ENCODE measurements at regions not wholly inside any gene's neighbourhood (a gene's known extent, or its start where the extent isn't known, plus 50 kb on each side); places are given as distances from the start of the nearest gene placed in this dataset.
A peak's percentile ranks its signal among the peaks of the same experiment; 100 is the strongest.

GRCh38 chr12:115670869-115671268 lies 606.6 kb downstream of the MED13L start:
- Mint-ChIP-seq H3K27me3 (ENCODE audit: low read depth) (peaks cover 9% of the 10 kb centered on the region), H3K4me1 (peaks cover 25% of the 10 kb centered on the region), H3K9me3 (no peaks in the 10 kb centered on the region), H3K36me3 (ENCODE audit: low read depth) (no peaks in the 10 kb centered on the region), H3K4me3 (no peak overlapping the region), H3K27ac (no peak overlapping the region)
- TF ChIP-seq, protein P1, sequence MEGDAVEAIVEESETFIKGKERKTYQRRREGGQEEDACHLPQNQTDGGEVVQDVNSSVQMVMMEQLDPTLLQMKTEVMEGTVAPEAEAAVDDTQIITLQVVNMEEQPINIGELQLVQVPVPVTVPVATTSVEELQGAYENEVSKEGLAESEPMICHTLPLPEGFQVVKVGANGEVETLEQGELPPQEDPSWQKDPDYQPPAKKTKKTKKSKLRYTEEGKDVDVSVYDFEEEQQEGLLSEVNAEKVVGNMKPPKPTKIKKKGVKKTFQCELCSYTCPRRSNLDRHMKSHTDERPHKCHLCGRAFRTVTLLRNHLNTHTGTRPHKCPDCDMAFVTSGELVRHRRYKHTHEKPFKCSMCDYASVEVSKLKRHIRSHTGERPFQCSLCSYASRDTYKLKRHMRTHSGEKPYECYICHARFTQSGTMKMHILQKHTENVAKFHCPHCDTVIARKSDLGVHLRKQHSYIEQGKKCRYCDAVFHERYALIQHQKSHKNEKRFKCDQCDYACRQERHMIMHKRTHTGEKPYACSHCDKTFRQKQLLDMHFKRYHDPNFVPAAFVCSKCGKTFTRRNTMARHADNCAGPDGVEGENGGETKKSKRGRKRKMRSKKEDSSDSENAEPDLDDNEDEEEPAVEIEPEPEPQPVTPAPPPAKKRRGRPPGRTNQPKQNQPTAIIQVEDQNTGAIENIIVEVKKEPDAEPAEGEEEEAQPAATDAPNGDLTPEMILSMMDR (IDR thresholded peaks at IDR 0.05; ENCODE audit: unreplicated experiment in 3 of 3), result no peak

DNA sequence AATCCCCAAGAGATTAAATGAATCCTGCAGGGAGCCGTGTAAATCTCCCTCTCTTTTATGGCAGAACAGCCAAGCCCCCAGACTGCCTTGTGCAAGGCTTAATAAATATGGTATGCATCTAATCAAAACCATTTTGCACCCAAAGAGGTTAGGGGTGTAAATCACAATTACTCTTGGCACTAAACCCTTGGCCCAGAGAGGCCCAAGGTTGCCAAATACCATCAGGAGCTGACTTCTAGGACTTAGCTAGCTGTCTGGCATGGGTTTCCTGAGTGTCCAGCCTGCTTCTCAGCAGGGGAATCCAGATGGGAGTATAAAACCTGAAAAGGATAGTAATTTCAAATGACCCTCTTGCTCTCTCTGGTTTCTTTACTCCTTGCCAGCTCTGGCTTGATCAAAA lies 610.4 kb downstream of the MED13L start:
- Mint-ChIP-seq H3K4me1 (peaks cover 20% of the 10 kb centered on the region), H3K9me3 (no peaks in the 10 kb centered on the region), H3K4me3 (no peak overlapping the region), H3K36me3 (ENCODE audit: low read depth) (no peaks in the 10 kb centered on the region), H3K27me3 (ENCODE audit: low read depth) (peaks cover 9% of the 10 kb centered on the region), H3K27ac (peak overlapping the region; percentile 5 to 40 (median 16))
- TF ChIP-seq, protein P1 (IDR thresholded peaks at IDR 0.05; ENCODE audit: unreplicated experiment in 3 of 3), result no peak

- Mint-ChIP-seq H3K4me3 (no peak overlapping the region), H3K27ac (peak overlapping the region in 2 of 3 experiments; percentile 16 to 25), H3K4me1 (peaks cover 27% of the 10 kb centered on the region), H3K27me3 (ENCODE audit: low read depth) (peaks cover 9% of the 10 kb centered on the region), H3K9me3 (no peaks in the 10 kb centered on the region), H3K36me3 (ENCODE audit: low read depth) (no peaks in the 10 kb centered on the region)
- TF ChIP-seq, protein P1 (IDR thresholded peaks at IDR 0.05; ENCODE audit: unreplicated experiment in 3 of 3), result no peak
Observed at GRCh38 chr12:115666168-115666567, 611.3 kb downstream of the MED13L start.

DNA sequence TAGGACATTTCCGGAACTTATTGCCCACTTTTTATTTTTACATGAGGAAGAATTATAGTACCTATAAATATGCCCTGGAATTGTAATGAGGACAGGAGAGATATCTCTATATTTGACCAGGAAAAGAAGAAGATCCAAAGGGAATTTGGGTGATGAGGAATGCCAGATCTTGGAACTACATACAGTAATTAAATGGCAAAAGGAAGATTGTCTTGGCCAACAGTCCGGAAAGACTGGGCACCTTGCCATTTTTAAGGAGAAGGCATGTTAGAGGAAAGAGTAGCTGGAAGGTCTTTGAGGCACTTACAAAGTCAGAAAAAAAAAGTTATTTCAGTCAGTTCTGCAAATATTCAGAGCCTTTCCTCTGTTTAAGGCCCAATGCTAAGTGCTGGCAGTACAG lies 616.4 kb downstream of the MED13L start:
- TF ChIP-seq, protein P1 (IDR thresholded peaks at IDR 0.05; ENCODE audit: unreplicated experiment in 3 of 3), result no peak
- H3K36me3 Mint-ChIP-seq (ENCODE audit: low read depth), result no peaks in the 10 kb centered on the region
- H3K27me3 Mint-ChIP-seq (ENCODE audit: low read depth), result peaks cover 5% of the 10 kb centered on the region
- peaks cover 24% of the 10 kb centered on the region for H3K4me1 Mint-ChIP-seq
- no peaks in the 10 kb centered on the region for H3K9me3 Mint-ChIP-seq
- peak overlapping the region; percentile 43 to 81 (median 59) for H3K27ac Mint-ChIP-seq
- no peak overlapping the region for H3K4me3 Mint-ChIP-seq

DNA sequence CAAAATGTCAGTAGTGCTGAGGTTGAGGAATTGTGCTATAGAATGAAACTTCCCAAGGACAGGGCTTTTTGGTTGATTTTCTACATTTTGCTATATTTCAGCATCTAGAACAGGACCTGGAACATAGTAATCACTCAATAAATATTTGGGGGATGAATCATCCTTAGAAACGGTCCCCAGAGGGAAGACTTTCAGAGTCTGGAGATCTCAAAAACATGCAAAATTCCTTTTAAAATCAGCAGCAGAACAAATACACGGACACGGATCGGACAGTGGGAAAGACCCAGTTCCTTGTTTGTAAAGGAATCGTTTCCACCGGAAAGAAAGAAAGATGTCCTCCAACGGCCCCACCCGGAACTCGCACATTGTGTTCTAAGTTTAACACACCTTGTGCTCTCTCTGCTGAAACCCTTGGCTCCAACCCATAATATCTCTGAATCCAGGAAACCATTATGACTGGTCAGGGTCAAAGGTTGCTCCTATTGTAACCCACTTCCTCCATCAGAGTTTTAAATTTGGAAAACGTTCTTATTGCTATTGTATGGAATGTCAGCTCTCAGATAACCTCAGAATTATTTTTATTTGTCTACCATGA lies 617.2 kb downstream of the MED13L start:
- Mint-ChIP-seq H3K36me3 (ENCODE audit: low read depth) (no peaks in the 10 kb centered on the region), H3K27ac (no peak overlapping the region), H3K27me3 (ENCODE audit: low read depth) (peaks cover 5% of the 10 kb centered on the region), H3K4me1 (peaks cover 27% of the 10 kb centered on the region), H3K4me3 (no peak overlapping the region), H3K9me3 (no peaks in the 10 kb centered on the region)
- TF ChIP-seq, protein P1 (IDR thresholded peaks at IDR 0.05; ENCODE audit: unreplicated experiment in 3 of 3), result no peak

GRCh38 chr12:115659422-115659821 lies 618.1 kb downstream of the MED13L start:
- H3K9me3 Mint-ChIP-seq, result no peaks in the 10 kb centered on the region
- no peaks in the 10 kb centered on the region for H3K36me3 Mint-ChIP-seq (ENCODE audit: low read depth)
- TF ChIP-seq, protein P1 (IDR thresholded peaks at IDR 0.05; ENCODE audit: unreplicated experiment in 3 of 3), result no peak
- no peak overlapping the region for H3K4me3 Mint-ChIP-seq
- H3K27ac Mint-ChIP-seq, result peak overlapping the region in 1 of 3 experiments; percentile 4
- peaks cover 27% of the 10 kb centered on the region for H3K4me1 Mint-ChIP-seq
- peaks cover 5% of the 10 kb centered on the region for H3K27me3 Mint-ChIP-seq (ENCODE audit: low read depth)
